Psoas muscle (tissue), 7 donors: ENCODE measurements at regions not wholly inside any gene's neighbourhood (a gene's known extent, or its start where the extent isn't known, plus 50 kb on each side); places are given as distances from the start of the nearest gene placed in this dataset.

Experiments
- ATAC-seq, 4 donors: fragments of 200-7000 bp; cut with Tn5 transposase; one replicate each; pipeline ENCODE4 v1.9.1; 2020; ENCODE audit warnings: moderate library complexity in 3 of 4, mild to moderate bottlenecking in 2 of 4
- DNase-seq, 2 donors: peaks; one replicate each; pipeline ENCODE4 v3.0.0-alpha.2; 2020
- H3K27ac ChIP-seq: fragments of 200-600 bp; one replicate; pipeline ENCODE4 v1.8.0; 2022
- H3K27me3 ChIP-seq, 3 donors: fragments of 200-600 bp in 1 of 3; one replicate each; pipeline versions ENCODE4 v1.6.1 to v1.8.0; 2013 to 2022; ENCODE audit warnings: low read length in 2 of 3, mild to moderate bottlenecking in 2 of 3, moderate library complexity in 1 of 3; ENCODE audit not compliant: insufficient read depth in 3 of 3
- H3K36me3 ChIP-seq, 2 donors: fragments of 200-600 bp in 1 of 2; one replicate each; pipeline versions ENCODE4 v1.6.1 to v1.8.0; 2013 to 2022; ENCODE audit warnings: low read depth in 1 of 2, mild to moderate bottlenecking in 1 of 2, moderate library complexity in 1 of 2; ENCODE audit not compliant: insufficient read depth in 1 of 2
- H3K4me1 ChIP-seq: fragments of 200-600 bp; one replicate; pipeline ENCODE4 v1.8.0; 2022
- H3K4me3 ChIP-seq: fragments of 200-600 bp; one replicate; pipeline ENCODE4 v1.8.0; 2022; ENCODE audit warnings: mild to moderate bottlenecking
- H3K9me3 ChIP-seq: fragments of 200-600 bp; one replicate; pipeline ENCODE4 v1.8.0; 2022
- CTCF ChIP-seq: fragments of 200-600 bp; IDR thresholded peaks from one replicate; pipeline ENCODE4 v1.8.0; 2022; ENCODE audit warnings: antibody characterized with exemption
- WGBS, 3 donors: extraction: QIAGEN DNeasy Blood & Tissue Kit; methylation state at CpG; one replicate each; pipeline versions ENCODE4 v1.1.6 to v1.1.7; 2013; 5-methylcytosine and 5-hydroxymethylcytosine counted together
- intact Hi-C, 2 donors: fragments of 100-400 bp; cut with DNase I; formaldehyde crosslinking; loops; one replicate each; pipeline versions ENCODE4 v1.11.0 to v1.14.2; 2022
- donor health status: healthy with polysubstance abuse.
- donor health status: DM: no; HTN: no; CAD: no; lungs with moderate emphysema.
- donor health status: Bipolar disorder and iron deficiency.
- donor health status: healthy.
- donor health status: DM: yes; HTN: yes; CAD: no.
- donor health status: DM: no; HTN: no; CAD: no.
- donor health status: DM: yes; HTN: yes; CAD: no.

GRCh38 chr2:230648356-230648755 is 64.3 kb upstream of the CAB39 start:
- no peaks in the 10 kb centered on the region for H3K36me3 ChIP-seq
- H3K9me3 ChIP-seq = no peaks in the 10 kb centered on the region
- DNase-seq (no peak), ATAC-seq (no peak)
- no peaks in the 10 kb centered on the region for H3K4me1 ChIP-seq
- WGBS, 3 donors = 89 to 92% (median 91%) methylated on average over 8 of the region's 8 CpGs
- H3K4me3 ChIP-seq = no peak overlapping the region
- TF ChIP-seq CTCF = no peak
- no peak overlapping the region for H3K27ac ChIP-seq
- H3K27me3 ChIP-seq = no peaks in the 10 kb centered on the region
- intact Hi-C loops = no loop called here

DNA sequence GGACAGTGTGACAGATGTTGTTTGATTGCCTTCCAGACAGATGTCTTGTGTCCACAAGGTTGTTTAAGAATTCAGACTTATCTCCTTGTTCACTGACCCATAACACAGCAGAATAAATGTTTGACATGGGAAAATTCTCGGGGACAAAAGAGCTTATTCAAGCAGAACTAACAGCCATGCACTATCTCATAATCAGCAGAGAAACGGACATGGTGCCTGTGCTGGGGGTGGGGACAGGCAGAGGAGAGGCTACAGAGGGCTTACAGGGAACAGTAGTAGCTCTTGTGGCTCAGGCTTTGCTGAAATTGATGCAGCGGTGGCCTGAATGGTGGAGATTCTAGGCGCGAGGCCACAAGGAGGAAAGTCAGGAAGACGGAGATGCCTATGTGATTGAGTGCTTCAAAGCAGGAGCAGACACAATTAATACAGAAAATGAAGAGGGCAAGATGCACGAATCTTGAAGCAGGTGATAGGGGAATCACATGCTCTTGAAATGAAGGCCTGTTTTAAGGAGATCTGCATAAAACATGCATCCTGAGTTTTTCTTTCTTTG is 62.0 kb upstream of the CAB39 start:
- H3K36me3 ChIP-seq = no peaks in the 10 kb centered on the region
- no peak overlapping the region for H3K4me3 ChIP-seq
- no peak for TF ChIP-seq CTCF
- intact Hi-C loops = no loop called here
- H3K27me3 ChIP-seq = no peaks in the 10 kb centered on the region
- H3K27ac ChIP-seq = no peak overlapping the region
- WGBS, 3 donors = 44 to 66% (median 46%) methylated on average over 7 of the region's 7 CpGs
- H3K9me3 ChIP-seq = no peaks in the 10 kb centered on the region
- DNase-seq = no peak
- no peak for ATAC-seq
- no peaks in the 10 kb centered on the region for H3K4me1 ChIP-seq

DNA sequence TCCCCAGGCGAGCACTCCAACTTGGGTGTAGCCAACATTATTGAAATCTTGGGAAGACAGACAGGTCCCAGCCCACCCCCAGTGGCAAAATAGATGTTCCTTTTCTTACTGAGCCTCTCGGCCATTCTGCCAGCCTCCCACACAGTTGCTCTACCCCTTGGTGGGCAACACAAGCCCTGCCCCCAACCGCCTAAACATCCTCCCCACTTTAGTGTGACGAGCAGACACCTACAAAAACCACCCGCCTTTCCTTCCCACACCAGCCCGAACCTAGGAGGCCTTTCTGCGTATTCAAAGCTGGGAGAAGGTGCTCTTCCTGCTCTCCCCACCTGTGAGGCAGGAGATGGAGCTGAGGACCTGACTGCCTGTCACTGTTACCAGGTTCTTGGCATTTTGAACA is 58.6 kb upstream of the CAB39 start:
- TF ChIP-seq CTCF = no peak
- Histone ChIP-seq H3K9me3 (no peaks in the 10 kb centered on the region), H3K4me1 (no peaks in the 10 kb centered on the region), H3K27me3 (no peaks in the 10 kb centered on the region), H3K4me3 (no peak overlapping the region), H3K36me3 (no peaks in the 10 kb centered on the region), H3K27ac (no peak overlapping the region)
- DNase-seq (no peak), ATAC-seq (no peak)
- 93 to 97% (median 95%) methylated on average over 7 of the region's 7 CpGs for WGBS, 3 donors
- intact Hi-C loops = no loop called here

DNA sequence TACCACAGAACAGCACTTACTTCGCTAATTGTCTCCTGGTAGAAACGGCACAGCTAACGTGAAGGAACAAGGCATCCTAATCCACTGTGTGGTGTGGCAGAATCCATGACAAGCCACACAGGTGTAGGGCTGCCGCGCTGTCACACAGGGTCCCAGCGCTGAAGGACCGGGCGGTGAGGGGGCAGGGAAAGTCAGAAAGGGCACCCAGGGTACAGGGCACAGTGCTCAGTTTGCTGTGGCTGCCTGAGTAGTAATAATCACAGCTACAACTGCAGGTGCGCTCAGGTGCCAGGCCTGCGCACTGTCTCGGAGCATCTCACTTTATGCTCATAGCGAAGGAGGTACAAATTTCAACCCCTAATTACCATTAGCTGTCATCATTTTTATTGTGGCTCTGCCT is 55.2 kb upstream of the CAB39 start:
- H3K4me1 ChIP-seq = peaks cover 5% of the 10 kb centered on the region
- TF ChIP-seq CTCF = no peak
- H3K4me3 ChIP-seq = no peak overlapping the region
- no peaks in the 10 kb centered on the region for H3K27me3 ChIP-seq
- DNase-seq = no peak
- no peaks in the 10 kb centered on the region for H3K9me3 ChIP-seq
- intact Hi-C loops = no loop called here
- 93 to 94% (median 94%) methylated on average over 12 of the region's 12 CpGs for WGBS, 3 donors
- H3K27ac ChIP-seq = no peak overlapping the region
- ATAC-seq = no peak
- H3K36me3 ChIP-seq = no peaks in the 10 kb centered on the region

DNA sequence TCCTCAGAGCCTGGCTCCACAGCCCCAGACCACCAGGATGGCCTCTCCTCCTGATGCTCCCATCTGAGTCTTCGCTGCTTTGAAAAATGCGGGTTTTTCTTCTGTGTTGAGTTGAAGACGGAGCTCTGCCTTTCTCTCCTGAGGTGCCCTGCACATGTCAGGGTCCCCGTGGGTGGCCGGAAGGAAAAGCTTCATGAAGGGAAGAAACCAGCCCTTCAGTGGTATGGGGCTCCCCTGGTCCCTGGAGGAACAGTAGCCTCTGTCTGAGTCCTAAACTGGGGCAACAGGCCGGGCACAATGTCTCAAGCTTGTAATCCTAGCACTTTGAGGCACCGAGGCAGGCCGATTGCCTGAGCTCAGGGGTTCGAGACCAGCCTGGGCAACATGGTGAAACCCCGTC is 54.7 kb upstream of the CAB39 start:
- Histone ChIP-seq H3K36me3 (no peaks in the 10 kb centered on the region), H3K27me3 (no peaks in the 10 kb centered on the region), H3K4me1 (peaks cover 5% of the 10 kb centered on the region), H3K9me3 (no peaks in the 10 kb centered on the region), H3K27ac (no peak overlapping the region), H3K4me3 (no peak overlapping the region)
- ATAC-seq = no peak
- 94 to 96% (median 95%) methylated on average over 10 of the region's 10 CpGs for WGBS, 3 donors
- intact Hi-C loops = no loop called here
- DNase-seq = no peak
- TF ChIP-seq CTCF = no peak
